NCI-H128 (cell line): ENCODE measurements at regions not wholly inside any gene's neighbourhood (a gene's known extent, or its start where the extent isn't known, plus 50 kb on each side); places are given as distances from the start of the nearest gene placed in this dataset.

ENCODE experiments used
- DNase-seq: peaks from one replicate; lab custom pipeline; 2025; ENCODE audit not compliant: unreplicated experiment; lab: John Stamatoyannopoulos, UW

DNA sequence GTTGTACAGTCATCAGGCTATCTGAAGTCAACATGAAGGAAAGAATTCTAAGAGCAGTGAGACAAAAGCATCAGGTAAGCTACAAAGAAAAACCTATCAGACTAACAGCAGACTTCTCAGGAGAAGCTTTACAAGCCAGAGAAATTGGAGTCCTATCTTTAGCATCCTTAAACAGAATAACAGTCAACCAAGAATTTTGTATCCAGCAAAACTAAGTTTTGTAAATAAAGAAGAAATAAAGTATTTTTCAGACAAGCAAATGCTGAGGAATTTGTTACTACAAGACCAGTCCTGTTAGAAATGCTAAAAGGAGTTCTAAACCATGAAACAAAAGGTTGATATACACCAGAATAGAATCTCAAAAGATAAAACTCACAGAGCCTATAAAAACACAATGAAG lies 501.2 kb downstream of the ZNF608 start:
- no peak for DNase-seq

DNA sequence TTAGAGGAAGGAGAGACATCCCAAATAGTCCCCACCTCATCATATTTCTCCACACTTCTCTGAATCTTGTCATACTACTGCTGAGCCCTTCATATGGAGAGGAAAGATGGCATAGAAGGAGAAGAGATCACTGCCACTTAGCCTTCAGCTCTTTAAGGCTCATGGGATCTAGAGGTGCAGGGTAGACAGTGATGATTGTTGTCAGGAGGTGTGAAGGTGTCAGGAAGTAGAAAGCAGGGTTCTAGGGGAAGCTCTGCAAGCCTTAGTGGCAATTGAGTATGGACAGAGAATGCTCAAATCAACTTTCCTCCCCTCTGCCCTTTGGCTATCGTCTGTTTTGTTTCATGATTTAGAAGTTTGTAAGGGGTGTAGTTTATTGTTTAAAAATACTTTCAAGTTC lies 505.7 kb downstream of the ZNF608 start:
- DNase-seq = no peak

DNA sequence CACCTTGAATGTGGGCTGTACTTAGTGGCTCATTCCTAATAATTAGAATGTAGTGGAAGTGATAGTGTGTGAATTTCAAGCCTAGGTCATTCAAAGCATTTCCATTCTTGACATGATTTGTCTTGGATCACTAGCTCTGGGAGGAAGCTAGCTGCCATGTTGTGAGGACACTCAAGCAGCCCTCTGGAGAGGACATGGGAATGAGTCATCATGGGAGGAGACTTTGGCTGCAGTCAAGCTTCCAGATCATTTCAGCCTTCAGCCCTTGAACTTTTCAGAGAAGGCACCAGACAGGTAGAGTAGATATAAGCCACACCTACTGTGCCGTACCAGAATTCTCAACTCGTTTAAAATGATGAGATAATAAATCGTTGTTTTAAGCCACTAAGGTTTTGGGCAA lies 506.9 kb downstream of the ZNF608 start:
- DNase-seq = no peak

DNA sequence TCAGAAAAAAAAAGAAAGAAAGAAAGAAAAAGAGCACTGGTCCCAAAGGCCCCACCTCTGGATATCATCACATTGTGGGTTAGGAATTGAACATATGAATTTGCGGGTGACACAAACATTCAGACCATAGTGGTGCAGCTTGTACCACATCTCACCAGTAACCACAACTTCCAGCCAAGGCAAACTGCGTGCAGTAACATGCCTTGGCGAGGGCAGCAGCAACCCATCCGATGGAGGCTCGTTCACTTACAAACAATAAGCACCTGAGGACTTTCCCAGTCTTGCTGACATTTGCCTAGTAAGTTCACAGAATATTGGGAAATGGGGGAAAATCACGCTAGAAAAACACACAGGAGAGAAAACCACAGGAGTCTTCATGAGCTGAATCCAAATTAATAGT lies 508.1 kb downstream of the ZNF608 start:
- no peak for DNase-seq

DNA sequence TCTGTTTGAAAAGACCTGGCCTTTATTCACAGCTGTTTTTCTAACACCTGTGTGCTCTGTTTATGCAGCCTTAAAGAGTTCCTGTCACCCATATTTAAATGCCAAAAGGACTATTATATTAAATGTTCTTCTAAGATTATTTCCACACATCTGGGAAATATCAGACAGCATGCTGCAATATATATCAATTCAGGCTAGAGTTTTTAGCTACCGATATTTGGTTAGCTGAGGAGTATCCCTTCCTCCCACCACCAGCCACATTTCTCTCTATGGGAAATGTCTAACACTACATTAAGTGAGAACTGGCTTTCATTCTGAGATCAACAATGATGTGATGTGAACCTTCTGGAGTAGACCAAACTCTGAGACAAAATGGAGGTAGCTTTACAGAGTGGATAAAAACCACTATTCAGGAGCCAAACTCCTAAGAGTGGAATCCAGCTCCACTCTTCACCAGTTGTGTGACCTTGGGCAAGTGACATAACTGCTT lies 509.2 kb downstream of the ZNF608 start:
- DNase-seq = no peak

DNA sequence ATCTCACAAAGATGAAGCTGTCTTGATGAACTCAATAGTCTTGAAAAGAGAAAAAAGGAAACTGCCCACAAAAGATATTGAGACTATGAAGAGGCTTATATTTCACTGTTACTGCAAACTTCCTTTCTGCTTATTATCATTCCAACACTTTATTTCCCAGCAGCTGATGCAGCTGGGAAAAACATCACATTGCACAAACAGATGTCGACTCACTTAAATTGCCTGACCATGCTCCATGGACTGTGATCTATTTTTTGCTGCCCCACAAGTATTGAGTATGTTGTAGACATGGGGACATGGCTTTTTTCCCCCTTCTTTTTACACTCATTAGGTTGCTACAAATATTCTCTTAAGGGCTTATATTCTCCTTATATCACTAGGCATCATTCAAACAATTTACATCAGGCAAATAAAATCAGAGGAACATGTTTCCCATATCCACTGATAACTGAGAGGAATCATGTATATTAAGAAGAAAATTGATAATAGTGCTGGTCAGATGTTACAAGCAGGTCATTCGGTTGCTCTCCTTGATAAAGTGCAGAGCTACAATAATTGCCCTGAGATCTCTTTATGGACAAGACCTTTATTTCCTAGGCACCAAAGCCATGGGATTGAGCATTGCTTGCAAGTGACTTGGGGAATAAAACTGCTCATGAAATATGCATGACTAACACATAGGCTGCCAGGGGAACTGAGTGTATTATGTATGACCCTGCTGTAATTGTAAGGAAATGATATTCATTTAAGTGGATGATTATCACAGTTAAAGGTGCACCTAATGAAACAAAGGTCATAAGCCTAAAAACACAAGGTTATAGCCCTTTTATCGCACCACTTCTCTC lies 509.9 kb downstream of the ZNF608 start:
- no peak for DNase-seq

DNA sequence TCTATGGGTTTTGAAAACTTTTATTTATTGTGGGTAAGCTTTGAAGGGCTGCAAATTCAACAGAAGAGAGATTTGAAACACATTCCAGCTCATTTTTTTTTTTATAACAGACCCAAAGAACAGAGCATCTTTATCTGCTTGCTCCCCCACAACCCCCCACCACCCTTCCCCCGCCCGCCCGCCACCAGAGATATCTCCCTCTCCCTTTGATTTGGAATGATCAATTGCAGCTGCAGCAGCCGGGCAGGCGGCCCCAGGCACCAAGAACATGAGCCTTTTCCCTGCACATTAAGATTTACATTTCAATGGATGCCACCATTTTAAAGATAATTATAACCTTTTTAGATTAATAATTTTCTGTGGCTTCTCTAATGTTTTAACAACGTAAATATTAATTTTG lies 510.9 kb downstream of the ZNF608 start:
- no peak for DNase-seq

DNA sequence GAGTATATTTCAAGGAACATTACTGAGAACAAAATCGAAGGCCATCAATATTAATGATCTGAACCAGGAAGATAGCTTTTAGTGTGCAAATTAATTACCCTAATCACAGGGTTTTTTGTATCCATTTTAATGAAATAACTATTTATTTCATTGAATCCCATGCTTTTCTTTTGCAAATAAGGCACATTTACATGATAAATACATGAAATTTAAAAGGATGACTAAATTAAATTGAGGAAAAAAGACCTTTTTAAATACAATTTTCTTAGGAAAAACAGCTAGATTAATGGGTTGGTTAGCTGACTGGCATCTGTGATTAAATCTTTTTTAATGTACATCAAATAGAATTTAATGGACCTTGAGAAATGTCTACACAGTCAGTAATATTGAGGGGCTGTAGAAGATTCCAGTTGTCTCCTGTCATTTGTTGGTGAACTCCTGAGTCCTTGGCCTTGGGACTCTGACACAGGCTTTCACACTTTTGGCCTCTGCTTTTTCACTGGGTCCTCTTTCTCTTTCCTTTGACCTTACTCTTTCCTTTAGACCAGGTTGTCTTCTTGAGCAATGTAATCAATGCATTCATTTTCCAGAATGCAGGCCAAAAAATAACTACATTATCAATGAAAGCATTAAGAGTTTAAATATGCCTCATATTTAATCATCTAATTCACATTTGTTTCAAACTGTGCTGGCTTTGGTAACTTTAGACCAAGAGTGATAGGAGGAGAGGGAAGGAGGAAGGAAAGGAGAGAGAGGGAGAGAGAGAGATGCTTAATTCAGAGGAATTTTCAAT lies 511.5 kb downstream of the ZNF608 start:
- no peak for DNase-seq

DNA sequence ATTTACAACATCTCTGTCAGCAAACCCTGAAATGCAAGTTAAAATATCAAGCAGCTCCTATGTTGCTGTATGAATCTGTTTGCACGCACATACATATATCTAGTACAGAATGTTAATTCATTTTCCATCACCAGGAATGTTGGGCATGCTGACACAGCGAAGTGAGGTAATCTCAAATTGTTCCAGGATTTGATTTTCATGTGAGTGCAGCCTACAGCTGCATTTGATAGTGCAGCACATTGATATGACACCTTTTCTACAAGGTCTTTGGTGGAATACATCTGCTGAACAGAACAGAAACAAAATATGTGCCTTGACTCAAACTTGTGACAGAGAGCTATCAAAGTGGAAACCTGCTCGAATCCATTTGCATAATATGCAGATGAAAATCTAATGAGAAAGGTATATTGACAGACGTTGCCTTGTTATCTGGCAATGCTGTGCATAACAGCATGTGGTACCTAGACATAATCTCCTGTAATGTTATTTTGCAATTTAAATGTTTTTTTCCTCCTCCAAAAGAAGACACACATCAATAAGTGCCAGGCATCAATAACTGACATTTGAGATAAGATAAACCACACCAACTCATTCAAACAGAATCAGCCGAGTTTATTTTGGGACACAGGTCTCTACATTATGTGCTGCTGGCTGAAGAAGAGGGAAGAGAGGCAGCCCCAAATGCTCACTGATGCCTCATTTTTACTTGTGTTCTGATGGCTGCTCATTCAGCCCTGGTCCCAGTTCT lies 512.2 kb downstream of the ZNF608 start:
- DNase-seq = no peak

DNA sequence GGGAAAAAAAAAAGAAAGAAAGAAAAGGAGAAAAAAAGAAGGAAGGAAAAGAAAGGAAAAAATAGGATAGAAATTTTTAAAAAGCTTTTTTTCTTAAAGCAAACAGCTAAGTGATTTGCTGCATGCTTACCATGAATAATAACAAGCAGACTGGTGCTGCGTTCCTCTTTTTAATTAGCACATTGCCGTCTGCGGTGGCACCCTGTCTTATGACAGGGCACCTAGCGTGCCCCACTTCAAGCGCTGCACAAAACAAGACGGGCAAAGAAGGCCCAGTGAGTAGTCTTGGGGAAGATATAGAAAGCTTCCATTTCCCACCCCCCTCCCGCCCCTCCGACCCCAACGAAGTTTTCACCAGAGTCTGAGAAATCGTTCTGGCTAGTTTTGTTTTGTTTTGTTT lies 513.9 kb downstream of the ZNF608 start:
- no peak for DNase-seq

DNA sequence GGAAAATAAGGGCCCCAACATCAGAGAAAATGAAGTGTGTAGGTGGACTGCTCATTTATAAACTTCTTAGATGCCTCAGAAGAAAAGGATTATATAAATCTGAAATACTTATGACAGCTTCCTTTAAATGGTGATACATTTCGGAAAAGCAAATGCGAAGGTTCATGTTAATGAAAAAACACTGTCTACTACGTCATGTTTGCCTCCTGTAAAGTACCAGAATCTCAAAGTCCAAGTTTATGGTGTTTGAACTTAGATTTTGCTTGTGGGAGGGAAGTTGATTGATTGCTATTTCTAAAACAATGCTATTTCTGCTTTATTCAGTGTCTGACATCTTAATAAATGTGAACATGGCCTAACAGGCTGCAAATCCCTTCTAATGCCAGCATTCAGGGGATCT lies 514.6 kb downstream of the ZNF608 start:
- no peak for DNase-seq

DNA sequence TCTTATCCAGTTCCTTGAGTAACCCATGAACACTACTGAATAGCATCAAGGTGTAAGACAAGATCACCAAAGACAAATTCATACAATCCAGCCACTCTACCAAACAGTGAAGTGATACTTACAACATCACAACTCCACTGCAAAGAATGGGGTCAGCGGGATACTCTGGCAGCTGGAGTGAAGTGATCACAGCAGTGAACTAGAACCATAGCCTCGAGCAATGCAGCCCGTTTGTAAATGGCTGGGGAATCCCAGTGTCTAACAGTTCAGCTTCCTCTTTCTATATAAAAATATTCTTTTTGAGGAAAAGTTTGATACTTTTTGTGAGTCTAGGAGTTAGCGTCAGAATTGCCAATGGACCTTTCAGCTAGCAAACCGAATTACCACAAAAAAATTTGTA lies 515.2 kb downstream of the ZNF608 start:
- no peak for DNase-seq

DNA sequence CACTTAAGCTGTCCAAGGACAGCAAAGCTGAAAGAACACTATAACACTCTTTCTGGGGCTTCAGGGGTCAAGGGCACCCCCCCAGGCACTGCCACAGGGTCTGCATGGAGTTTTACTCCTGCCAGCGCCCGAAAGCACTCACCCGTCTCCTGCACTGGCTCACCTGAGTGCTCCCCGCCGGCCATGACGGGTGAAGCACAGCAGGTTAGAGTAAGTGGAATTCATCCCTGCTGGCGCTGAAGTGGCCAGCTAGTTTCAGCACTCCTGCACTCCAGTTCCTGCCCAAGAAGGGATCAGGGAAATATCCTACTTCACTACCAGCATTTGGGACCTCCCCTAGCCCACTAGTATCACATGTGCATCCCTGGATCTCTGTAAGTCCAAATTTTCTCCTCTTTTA lies 516.0 kb downstream of the ZNF608 start:
- DNase-seq = no peak

DNA sequence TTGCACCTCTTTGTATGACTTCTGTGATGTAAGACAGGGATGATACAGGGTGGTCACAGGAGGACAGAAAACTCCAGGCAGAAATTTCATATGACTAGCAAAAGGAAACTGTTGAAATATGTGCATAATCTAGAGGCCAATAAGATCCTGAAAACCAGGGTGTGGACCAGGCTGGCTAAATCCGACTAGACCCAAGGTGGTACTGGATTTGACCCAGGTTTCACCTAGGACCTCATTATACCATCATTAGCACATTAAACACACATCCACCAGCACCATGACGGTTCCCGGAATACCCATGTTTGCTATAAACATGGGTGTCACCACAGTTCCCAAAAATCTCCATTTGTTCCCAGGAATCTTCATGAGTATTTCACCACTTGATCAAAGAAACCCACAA lies 517.1 kb downstream of the ZNF608 start:
- DNase-seq = no peak

DNA sequence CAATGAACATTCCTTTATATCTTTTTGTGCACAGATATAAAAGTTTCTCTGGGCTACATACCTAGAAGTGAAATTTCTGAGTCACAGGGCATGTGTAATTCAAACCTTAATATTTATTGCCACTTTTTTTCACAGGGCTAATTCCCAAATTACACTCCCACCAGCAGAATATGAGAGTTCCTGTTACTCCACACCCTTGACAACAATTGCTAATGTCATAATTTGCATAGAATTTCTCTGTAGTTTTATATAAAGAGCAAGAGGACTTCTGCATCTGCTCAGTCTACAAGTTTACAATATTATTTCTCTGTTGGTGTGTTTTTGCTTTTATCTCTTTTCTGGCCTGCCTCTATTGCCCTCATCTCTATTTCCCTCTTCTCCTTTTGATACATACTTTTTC lies 518.5 kb downstream of the ZNF608 start:
- no peak for DNase-seq

DNA sequence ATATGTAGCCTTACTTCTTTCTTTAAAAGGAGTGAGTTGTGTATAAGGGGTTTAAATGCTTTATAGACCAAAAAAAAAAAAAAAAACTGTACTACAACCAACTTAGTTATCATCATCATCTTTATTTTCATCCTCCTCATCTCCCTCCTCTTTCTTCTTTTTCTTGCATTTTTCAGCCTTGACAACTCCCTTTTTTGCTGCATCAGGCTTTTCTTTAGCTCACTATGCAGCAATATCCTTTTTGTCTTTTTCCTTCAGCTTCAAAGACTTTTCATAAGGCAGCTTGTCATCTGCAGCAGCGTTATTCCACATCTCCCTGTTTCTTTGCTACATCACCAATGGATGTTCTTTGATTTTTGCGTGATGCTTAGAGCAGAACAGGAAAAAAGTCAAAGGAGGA lies 526.0 kb downstream of the ZNF608 start:
- DNase-seq = no peak

DNA sequence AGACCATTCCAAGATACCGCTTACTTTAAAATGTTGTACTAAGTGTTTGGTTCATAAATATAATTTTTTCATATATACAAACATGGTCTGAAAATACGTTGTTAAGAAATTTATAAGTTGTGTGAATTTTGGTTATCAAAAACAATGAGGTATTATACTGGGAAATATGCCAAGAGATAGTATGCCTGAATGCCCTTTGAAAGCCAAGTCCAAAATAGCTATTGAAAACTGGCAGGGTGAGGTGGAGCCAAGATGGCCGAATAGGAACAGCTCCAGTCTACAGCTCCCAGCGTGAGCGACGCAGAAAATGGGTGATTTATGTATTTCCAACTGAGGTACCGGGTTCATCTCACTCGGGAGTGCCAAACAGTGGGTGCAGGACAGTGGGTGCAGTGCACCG lies 533.5 kb downstream of the ZNF608 start:
- no peak for DNase-seq

DNA sequence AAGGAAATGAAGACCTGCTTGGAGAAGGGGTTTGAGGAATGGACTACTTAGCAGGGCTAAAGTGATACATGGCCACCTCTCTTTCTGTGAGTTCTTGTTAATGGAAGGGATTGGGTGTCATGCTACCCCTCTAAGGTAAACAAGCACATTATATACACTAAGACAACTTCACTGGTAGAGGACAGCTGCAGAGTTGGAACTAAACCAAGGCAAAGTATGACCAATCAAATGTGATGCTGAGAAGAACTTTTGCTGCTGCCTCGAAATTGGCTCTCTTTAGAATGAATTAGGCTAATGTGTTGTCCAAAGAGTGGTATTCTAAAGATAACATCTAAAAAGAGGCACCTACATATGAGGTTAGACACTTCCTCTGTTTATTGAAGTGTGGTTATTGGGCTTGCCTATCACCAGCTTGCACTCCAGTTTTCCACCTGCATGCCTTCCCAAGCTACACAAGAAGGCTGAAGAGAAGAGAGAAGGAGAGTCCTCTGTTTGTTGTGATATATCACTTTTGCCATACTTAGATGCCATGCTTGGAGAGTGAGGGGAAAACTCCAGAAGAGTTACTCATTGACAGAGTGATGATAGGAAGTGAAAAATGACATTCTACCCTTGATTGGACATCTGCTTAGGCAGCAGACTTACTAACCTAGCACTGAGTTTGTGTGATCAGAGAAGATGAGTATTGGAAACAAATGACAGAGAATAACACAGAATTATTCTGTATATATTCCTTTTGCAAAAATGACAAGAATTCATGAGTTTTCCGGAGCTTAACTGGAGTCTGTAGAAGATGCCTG lies 536.1 kb downstream of the ZNF608 start:
- DNase-seq = no peak

DNA sequence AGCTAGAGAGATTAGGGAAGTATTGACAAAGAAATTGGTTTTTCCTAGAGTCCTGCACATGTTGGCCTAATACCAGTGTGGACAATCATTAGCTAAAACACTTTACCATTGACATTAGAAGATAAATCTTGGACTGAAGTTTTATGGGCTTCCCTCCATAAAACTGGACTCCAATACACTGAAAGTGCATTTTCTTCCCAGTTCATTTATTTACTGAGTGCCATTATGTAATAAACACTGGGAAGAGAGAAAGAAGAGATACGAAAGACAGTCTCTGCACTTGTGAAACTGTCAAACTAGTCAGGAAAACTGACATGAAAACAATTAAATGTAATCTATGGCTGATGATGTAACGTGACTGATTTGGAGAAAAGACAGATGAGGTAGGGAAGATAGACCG lies 539.3 kb downstream of the ZNF608 start:
- DNase-seq = no peak

DNA sequence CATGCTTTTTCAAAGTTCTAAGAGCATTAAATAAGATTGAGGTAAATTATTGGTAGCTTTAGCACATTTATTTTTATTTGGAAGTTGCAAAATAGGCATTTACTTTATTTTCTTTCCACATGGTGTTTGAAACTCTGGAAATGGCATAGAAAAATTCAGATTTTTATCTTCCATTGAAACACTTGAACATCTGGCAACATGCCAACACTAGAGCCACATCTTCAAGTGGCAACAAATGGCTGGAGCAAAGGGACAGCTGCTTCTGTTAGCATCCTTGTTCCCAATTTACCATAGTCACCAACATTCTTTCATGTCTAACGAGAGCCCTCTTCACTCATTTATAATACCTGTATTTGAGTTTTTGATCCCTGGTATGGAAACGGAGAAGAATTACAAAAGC lies 539.9 kb downstream of the ZNF608 start:
- DNase-seq = no peak

DNA sequence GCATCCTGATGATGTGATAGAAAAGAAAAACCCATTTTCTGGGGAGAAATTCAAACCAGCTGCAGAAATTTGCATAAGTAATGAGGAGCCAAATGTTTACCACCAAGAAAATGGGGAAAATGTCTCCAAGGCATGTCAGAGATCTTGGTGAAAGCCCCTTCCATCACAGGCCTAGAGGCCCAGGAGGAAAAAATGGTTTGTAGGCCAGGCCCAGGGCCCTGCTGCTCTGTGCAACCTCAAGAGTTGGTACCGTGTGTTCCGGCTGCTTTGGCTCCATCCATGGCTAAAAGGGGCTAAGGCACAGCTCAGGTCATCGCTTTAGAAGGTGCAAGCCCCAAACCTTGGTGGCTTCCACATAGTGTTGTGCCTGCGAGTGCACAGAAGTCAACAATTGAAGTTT lies 543.1 kb downstream of the ZNF608 start:
- no peak for DNase-seq
